H9 (cell line): ENCODE measurements at regions not wholly inside any gene's neighbourhood (a gene's known extent, or its start where the extent isn't known, plus 50 kb on each side); places are given as distances from the start of the nearest gene placed in this dataset.

Experiments used
- DNase-seq: peaks from one replicate; pipeline ENCODE4 v3.0.0-alpha.2; 2017
- H2AFZ ChIP-seq: one replicate; pipeline ENCODE4 v1.6.1; 2013; ENCODE audit warnings: mild to moderate bottlenecking, low read length, control low read depth, moderate library complexity
- H2AK5ac ChIP-seq: 2 replicates; pipeline ENCODE4 v1.6.1; 2013; ENCODE audit warnings: low read length, control low read depth, mixed read lengths; ENCODE audit not compliant: insufficient read length
- H2BK120ac ChIP-seq: one replicate; pipeline ENCODE4 v1.6.1; 2013; ENCODE audit warnings: low read depth, mild to moderate bottlenecking, low read length, control low read depth, inconsistent platforms; ENCODE audit not compliant: poor library complexity, severe bottlenecking
- H2BK12ac ChIP-seq: 2 replicates; pipeline ENCODE4 v1.6.1; 2013; ENCODE audit warnings: low read length, control low read depth, mixed read lengths, low read depth; ENCODE audit not compliant: insufficient read length
- H2BK15ac ChIP-seq: 2 replicates; pipeline ENCODE4 v1.6.1; 2013; ENCODE audit warnings: low read depth, low read length, control low read depth
- H2BK20ac ChIP-seq: one replicate; pipeline ENCODE4 v1.6.1; 2013; ENCODE audit warnings: low read depth, mild to moderate bottlenecking, low read length, control low read depth, inconsistent platforms; ENCODE audit not compliant: poor library complexity, severe bottlenecking
- H2BK5ac ChIP-seq: 2 replicates; pipeline ENCODE4 v1.6.1; 2013; ENCODE audit warnings: low read length, control low read depth, mixed read lengths; ENCODE audit not compliant: insufficient read length
- H3K14ac ChIP-seq: 2 replicates; pipeline ENCODE4 v1.6.1; 2013; ENCODE audit warnings: low read length, control low read depth; ENCODE audit not compliant: insufficient read depth
- H3K18ac ChIP-seq: 2 replicates; pipeline ENCODE4 v1.6.1; 2013; ENCODE audit warnings: low read depth, mild to moderate bottlenecking, mixed read lengths, low read length, control low read depth; ENCODE audit not compliant: insufficient read length
- H3K23ac ChIP-seq: 2 replicates; pipeline ENCODE4 v1.6.1; 2013; ENCODE audit warnings: low read length, control low read depth, mixed read lengths, low read depth; ENCODE audit not compliant: insufficient read length
- H3K23me2 ChIP-seq: 2 replicates; pipeline ENCODE4 v1.6.1; 2013; ENCODE audit warnings: low read depth, mild to moderate bottlenecking, mixed read lengths, low read length, control low read depth; ENCODE audit not compliant: insufficient read length, poor library complexity, severe bottlenecking
- H3K27ac ChIP-seq: 2 replicates; pipeline ENCODE4 v1.5.1; 2013; ENCODE audit warnings: low read length, control low read depth, mixed read lengths, low read depth; ENCODE audit not compliant: insufficient read length
- H3K27me3 ChIP-seq: 2 replicates; pipeline ENCODE4 v1.6.1; 2013; ENCODE audit warnings: low read length, control low read depth, inconsistent platforms; ENCODE audit not compliant: insufficient read depth
- H3K4ac ChIP-seq: 2 replicates; pipeline ENCODE4 v1.6.1; 2013; ENCODE audit warnings: low read depth, mild to moderate bottlenecking, control low read depth, inconsistent platforms, low read length, moderate library complexity
- H3K4me1 ChIP-seq: 2 replicates; pipeline ENCODE4 v1.6.1; 2013; ENCODE audit warnings: low read length, control low read depth, inconsistent platforms; ENCODE audit not compliant: insufficient read depth
- H3K4me2 ChIP-seq: 2 replicates; pipeline ENCODE4 v1.6.1; 2013; ENCODE audit warnings: low read length, control low read depth, mixed read lengths; ENCODE audit not compliant: insufficient read length, insufficient read depth
- H3K56ac ChIP-seq: 2 replicates; pipeline ENCODE4 v1.6.1; 2013; ENCODE audit warnings: low read depth, mild to moderate bottlenecking, mixed read lengths, low read length, control low read depth; ENCODE audit not compliant: insufficient read length
- H3K79me1 ChIP-seq: 2 replicates; pipeline ENCODE4 v1.6.1; 2013; ENCODE audit warnings: low read depth, mild to moderate bottlenecking, moderate library complexity, low read length, control low read depth, inconsistent platforms; ENCODE audit not compliant: insufficient read depth, poor library complexity, severe bottlenecking
- H3K79me2 ChIP-seq: 2 replicates; pipeline ENCODE4 v1.6.1; 2013; ENCODE audit warnings: low read length, control low read depth, inconsistent platforms; ENCODE audit not compliant: insufficient read depth
- H3K9ac ChIP-seq: 2 replicates; pipeline ENCODE4 v1.6.1; 2013; ENCODE audit warnings: low read length, control low read depth, mixed read lengths; ENCODE audit not compliant: insufficient read length; ENCODE audit errors: extremely low read depth
- H3K9me3 ChIP-seq: one replicate; pipeline ENCODE4 v1.6.1; 2013; ENCODE audit warnings: low read depth, low read length, inconsistent platforms; ENCODE audit not compliant: control insufficient read depth
- H3T11ph ChIP-seq: one replicate; pipeline ENCODE4 v1.6.1; 2013; ENCODE audit warnings: mild to moderate bottlenecking, low read length, control low read depth, inconsistent platforms
- H4K20me1 ChIP-seq: one replicate; pipeline ENCODE4 v1.6.1; 2013; ENCODE audit not compliant: control insufficient read depth, insufficient read length, insufficient read depth
- H4K5ac ChIP-seq: 2 replicates; pipeline ENCODE4 v1.6.1; 2013; ENCODE audit warnings: low read depth, mild to moderate bottlenecking, mixed read lengths, low read length, control low read depth; ENCODE audit not compliant: insufficient read length
- H4K8ac ChIP-seq: replicated peaks from 2 replicates; pipeline ENCODE4 v1.6.1; 2013; ENCODE audit warnings: low read length, control low read depth, mixed read lengths, low read depth; ENCODE audit not compliant: insufficient read length
- H4K91ac ChIP-seq: 2 replicates; pipeline ENCODE4 v1.6.1; 2013; ENCODE audit warnings: low read depth, mild to moderate bottlenecking, moderate library complexity, mixed read lengths, low read length, control low read depth; ENCODE audit not compliant: insufficient read length
- H3K27ac Mint-ChIP-seq, 3 experiments: 2 replicates in 2 of 3; 3 replicates in 1 of 3; pipeline ENCODE4 v1.8.0; 2020 to 2021; ENCODE audit warnings: mixed read lengths in 3 of 3, mild to moderate bottlenecking in 1 of 3, moderate library complexity in 1 of 3
- H3K27me3 Mint-ChIP-seq: 2 replicates; pipeline ENCODE4 v1.8.0; 2021; ENCODE audit warnings: low read depth, mild to moderate bottlenecking, moderate library complexity, mixed read lengths
- H3K36me3 Mint-ChIP-seq, 3 experiments: 2 replicates in 2 of 3; 3 replicates in 1 of 3; pipeline ENCODE4 v1.8.0; 2020 to 2021; ENCODE audit warnings: low read depth in 3 of 3, mixed read lengths in 3 of 3; ENCODE audit not compliant: insufficient read depth in 1 of 3
- H3K4me1 Mint-ChIP-seq, 2 experiments: 2 replicates each; pipeline ENCODE4 v1.8.0; 2020; ENCODE audit warnings: mixed read lengths in 2 of 2
- H3K4me3 Mint-ChIP-seq, 2 experiments: 2 replicates in 1 of 2; 3 replicates in 1 of 2; pipeline ENCODE4 v1.8.0; 2020 to 2021; ENCODE audit warnings: mild to moderate bottlenecking in 2 of 2, mixed read lengths in 2 of 2, moderate library complexity in 1 of 2
- H3K9me3 Mint-ChIP-seq, 2 experiments: 2 replicates in 1 of 2; 3 replicates in 1 of 2; pipeline ENCODE4 v1.8.0; 2020; ENCODE audit warnings: mild to moderate bottlenecking in 2 of 2, mixed read lengths in 2 of 2, moderate library complexity in 1 of 2
- CTCF ChIP-seq: fragments of 200-600 bp; sonication (generic); conservative IDR thresholded peaks from 3 replicates; pipeline ENCODE4 v1.8.0; 2021; ENCODE audit warnings: antibody characterized with exemption, mild to moderate bottlenecking
- WGBS: extraction: QIAGEN DNeasy Blood & Tissue Kit; methylation state at CpG from one replicate; pipeline ENCODE4 v1.1.7; 2013; ENCODE audit warnings: missing lambda C conversion rate, low lambda C conversion rate, mixed read lengths; ENCODE audit not compliant: insufficient read length; ENCODE audit errors: extremely low coverage; 5-methylcytosine and 5-hydroxymethylcytosine counted together

- H3K4ac ChIP-seq: no peak overlapping the region
- no peaks in the 10 kb centered on the region for H3K9me3 Mint-ChIP-seq
- H2BK15ac ChIP-seq: no peak overlapping the region
These were observed 84.7 kb downstream of the SCN11A start for GRCh38 chr3:38966811-38967692.

More at GRCh38 chr3:38966811-38967692, 84.7 kb downstream of the SCN11A start:
- Histone ChIP-seq H3T11ph (no peak overlapping the region), H4K5ac (no peak overlapping the region), H3K27ac (no peak overlapping the region), H3K27me3 (no peaks in the 10 kb centered on the region), H3K23ac (no peak overlapping the region), H3K4me1 (no peaks in the 10 kb centered on the region), H2BK5ac (no peak overlapping the region), H2AFZ (no peak overlapping the region), H3K79me2 (no peaks in the 10 kb centered on the region), H4K8ac (no peak overlapping the region), H3K56ac (no peak overlapping the region), H3K79me1 (no peaks in the 10 kb centered on the region), H3K9me3 (no peaks in the 10 kb centered on the region), H2AK5ac (no peak overlapping the region), H2BK12ac (no peak overlapping the region), H4K20me1 (no peaks in the 10 kb centered on the region), H2BK120ac (no peak overlapping the region), H2BK20ac (no peak overlapping the region), H3K4me2 (no peak overlapping the region), H3K9ac (no peak overlapping the region), H4K91ac (no peak overlapping the region), H3K14ac (no peak overlapping the region), H3K23me2 (no peaks in the 10 kb centered on the region), H3K18ac (no peak overlapping the region)
- DNase-seq: no peak
- H3K27ac Mint-ChIP-seq: no peak overlapping the region
- whole genome bisulfite sequencing: no CpG with 5 or more reads among the region's 4 CpGs
- H3K4me3 Mint-ChIP-seq: no peak overlapping the region
- no peaks in the 10 kb centered on the region for H3K36me3 Mint-ChIP-seq
- no peak for TF ChIP-seq CTCF
- H3K4me1 Mint-ChIP-seq: peaks cover 14 to 17% of the 10 kb centered on the region in 2 experiments
- H3K27me3 Mint-ChIP-seq: no peaks in the 10 kb centered on the region
